GM12865 (cell line): ENCODE measurements at regions not wholly inside any gene's neighbourhood (a gene's known extent, or its start where the extent isn't known, plus 50 kb on each side); places are given as distances from the start of the nearest gene placed in this dataset.

Source experiments
- DNase-seq: peaks from one replicate; pipeline ENCODE4 v3.0.0; 2010; ENCODE audit warnings: low read depth
- H3K4me3 ChIP-seq: 2 replicates; pipeline ENCODE4 v1.5.1; 2011; ENCODE audit warnings: mild to moderate bottlenecking, low read depth, low read length, control low read depth
- TF ChIP-seq, protein P1 (sequence below): IDR thresholded peaks from 2 replicates; pipeline ENCODE4 v1.5.1; 2011; ENCODE audit warnings: low read length, control low read depth, low read depth, inconsistent platforms; ENCODE audit not compliant: insufficient read depth; ENCODE audit errors: missing control alignments

DNA sequence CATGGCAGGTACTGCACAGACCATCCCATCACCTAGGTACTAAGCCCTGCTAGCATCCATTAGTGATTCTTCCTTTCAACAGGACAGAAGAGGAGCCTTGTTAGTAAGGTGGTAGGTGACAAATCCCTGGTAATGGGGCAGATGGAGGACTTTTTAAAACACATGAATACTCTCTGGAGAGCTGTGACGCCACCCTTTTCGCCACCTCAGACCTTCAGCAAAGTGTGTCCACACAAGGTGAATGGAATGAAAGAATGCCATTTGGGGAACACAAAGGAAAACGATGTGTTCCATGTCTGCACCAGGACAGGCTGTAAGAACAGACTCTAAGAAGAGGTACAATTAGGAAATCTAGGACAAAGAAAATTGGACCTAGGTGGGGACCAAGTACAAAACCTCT is 110.5 kb upstream of the CARMIL1 start:
- DNase-seq, result no peak
- TF ChIP-seq, protein P1, sequence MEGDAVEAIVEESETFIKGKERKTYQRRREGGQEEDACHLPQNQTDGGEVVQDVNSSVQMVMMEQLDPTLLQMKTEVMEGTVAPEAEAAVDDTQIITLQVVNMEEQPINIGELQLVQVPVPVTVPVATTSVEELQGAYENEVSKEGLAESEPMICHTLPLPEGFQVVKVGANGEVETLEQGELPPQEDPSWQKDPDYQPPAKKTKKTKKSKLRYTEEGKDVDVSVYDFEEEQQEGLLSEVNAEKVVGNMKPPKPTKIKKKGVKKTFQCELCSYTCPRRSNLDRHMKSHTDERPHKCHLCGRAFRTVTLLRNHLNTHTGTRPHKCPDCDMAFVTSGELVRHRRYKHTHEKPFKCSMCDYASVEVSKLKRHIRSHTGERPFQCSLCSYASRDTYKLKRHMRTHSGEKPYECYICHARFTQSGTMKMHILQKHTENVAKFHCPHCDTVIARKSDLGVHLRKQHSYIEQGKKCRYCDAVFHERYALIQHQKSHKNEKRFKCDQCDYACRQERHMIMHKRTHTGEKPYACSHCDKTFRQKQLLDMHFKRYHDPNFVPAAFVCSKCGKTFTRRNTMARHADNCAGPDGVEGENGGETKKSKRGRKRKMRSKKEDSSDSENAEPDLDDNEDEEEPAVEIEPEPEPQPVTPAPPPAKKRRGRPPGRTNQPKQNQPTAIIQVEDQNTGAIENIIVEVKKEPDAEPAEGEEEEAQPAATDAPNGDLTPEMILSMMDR, result no peak
- no peak overlapping the region for H3K4me3 ChIP-seq

DNA sequence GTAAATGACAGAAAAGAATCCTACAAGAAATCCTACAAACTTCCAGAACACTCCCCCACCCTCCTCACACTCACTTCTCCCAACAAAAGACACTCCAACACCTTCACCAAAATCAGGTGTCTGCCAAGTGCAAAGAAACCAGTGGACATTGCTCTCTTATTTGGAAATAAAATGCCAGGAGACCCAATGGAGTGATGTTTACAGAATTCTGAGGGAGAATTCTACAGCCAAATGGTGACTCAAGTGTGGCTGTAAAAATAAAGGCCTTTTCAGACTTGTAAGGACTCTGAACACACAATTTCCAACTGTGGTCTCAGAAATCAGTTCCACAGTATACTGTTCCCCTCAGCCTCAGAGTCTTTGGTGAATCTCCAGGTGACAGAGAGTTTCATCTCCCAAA is 109.6 kb upstream of the CARMIL1 start:
- no peak overlapping the region for H3K4me3 ChIP-seq
- TF ChIP-seq, protein P1, result no peak
- no peak for DNase-seq

DNA sequence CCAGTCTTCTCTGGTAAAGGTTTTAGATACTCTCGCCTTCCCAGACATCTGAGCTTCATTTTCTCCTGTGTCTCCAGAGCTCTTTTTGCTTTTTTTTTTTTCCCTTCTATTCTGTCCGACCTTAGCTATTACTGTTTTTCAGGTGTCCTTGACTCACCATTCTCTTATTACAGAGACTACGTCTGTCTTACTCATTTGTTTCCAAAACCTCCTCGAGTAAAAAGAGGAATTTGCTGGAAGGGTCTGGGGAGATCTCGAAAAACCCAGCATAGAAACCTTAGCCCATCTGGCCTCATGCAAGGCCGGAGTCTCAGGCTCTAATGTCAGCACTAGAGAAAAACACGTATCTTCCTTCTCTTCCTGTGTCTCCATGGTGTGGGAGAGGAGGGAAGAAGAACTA is 109.2 kb upstream of the CARMIL1 start:
- H3K4me3 ChIP-seq, result no peak overlapping the region
- DNase-seq, result no peak
- TF ChIP-seq, protein P1, result no peak

DNA sequence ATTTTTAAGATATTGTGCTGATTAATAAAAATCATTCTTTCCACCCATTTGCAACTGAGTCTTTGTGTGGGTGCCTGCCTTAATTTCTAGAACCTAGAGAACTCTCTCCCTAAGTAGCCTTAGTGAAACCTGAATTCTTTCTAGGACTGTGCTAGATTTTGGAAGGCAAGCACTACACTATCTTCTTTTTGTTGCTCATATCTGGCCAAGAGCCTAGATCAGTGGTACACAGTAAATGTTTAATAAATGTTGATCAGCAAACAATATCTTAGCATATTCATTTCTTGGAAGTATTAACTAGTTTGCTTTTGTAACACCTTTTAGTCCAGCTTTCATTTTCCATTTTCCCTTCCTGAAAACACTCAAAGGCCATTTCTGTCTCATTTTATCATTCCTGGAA is 108.5 kb upstream of the CARMIL1 start:
- H3K4me3 ChIP-seq, result no peak overlapping the region
- DNase-seq, result no peak
- TF ChIP-seq, protein P1, result no peak

DNA sequence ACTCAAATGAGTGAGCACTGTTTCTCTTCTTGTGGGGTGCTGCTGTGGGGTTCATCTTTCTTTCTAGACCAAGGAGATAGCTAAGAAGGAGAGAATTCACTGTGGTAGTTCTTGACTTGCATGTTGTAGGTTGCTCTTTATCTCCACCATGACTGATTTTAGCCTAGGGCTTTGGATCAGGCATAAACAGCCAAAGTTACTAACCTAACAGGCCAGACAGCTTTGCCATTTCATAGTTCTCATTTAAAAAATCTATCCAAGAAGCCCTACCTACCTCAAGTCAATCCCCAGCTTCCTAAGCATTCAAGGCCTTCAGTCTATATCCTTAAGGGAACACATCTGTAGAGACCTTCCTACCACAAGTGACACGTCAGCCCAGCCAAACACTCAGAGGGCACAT is 107.9 kb upstream of the CARMIL1 start:
- no peak overlapping the region for H3K4me3 ChIP-seq
- no peak for DNase-seq
- TF ChIP-seq, protein P1, result no peak

DNA sequence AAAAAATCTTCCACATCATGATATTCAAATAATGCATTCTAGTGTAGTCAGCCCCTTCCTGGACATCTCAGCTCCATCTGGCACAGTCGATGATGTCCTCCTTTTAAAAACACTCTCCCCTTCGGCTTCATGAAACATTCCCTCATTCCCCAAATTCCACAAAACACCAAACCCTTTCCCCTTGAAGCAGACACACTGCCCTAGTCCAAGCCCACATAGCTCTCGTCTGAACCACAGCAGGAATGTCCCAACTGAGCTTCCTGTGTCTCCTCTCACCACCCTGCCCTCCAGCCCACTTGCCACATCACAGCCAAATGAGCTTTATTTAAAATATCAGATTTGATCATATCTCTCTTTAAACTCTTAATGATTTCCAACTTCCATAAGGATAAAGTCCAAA is 106.4 kb upstream of the CARMIL1 start:
- TF ChIP-seq, protein P1, result no peak
- H3K4me3 ChIP-seq, result no peak overlapping the region
- no peak for DNase-seq

DNA sequence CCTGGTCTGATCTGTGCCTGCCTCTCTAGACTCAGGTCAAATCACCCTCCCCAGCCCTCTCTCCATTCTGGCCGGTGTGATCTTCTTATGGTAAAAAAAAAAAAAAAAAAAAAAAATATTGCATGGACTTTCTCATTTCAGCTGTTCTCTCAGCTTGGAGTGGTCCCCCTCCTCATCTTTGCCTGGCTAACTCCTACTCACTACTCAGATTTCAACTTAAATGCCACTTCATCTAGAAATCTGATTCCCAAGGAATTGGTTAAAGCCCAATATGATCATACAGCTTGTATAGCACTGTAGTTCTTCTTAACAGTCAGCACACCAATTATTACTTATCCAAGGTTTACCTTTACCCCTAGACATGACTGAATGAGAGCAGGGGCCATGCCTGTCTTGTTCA is 105.9 kb upstream of the CARMIL1 start:
- TF ChIP-seq, protein P1, result no peak
- no peak for DNase-seq
- no peak overlapping the region for H3K4me3 ChIP-seq
